Thoracic aorta (tissue), 2 donors: ENCODE measurements at regions not wholly inside any gene's neighbourhood (a gene's known extent, or its start where the extent isn't known, plus 50 kb on each side); places are given as distances from the start of the nearest gene placed in this dataset.

Experiments
- ATAC-seq: fragments of 150-250 bp; one replicate; pipeline ENCODE4 v1.8.0; 2017; ENCODE audit warnings: low read depth; ENCODE audit not compliant: insufficient number of reproducible peaks, low FRiP score
- DNase-seq: peaks from one replicate; pipeline ENCODE4 v3.0.0-alpha.2; 2020; ENCODE audit warnings: low spot score
- H3K27ac ChIP-seq, 2 donors: fragments of 200-600 bp; sonication (generic); 1 replicate in 1 of 2; 2 replicates in 1 of 2; pipeline ENCODE4 v1.5.1; 2016; ENCODE audit warnings: mild to moderate bottlenecking in 2 of 2, moderate library complexity in 2 of 2
- H3K27me3 ChIP-seq: fragments of 200-600 bp; sonication (generic); replicated peaks from 2 replicates; pipeline ENCODE4 v1.6.0; 2016; ENCODE audit warnings: mild to moderate bottlenecking; ENCODE audit not compliant: insufficient read depth
- H3K36me3 ChIP-seq: fragments of 200-600 bp; sonication (generic); one replicate; pipeline ENCODE4 v1.5.1; 2016
- H3K4me1 ChIP-seq, 2 donors: fragments of 200-600 bp; sonication (generic); 1 replicate in 1 of 2; 2 replicates in 1 of 2; pipeline versions ENCODE4 v1.5.1 to v1.6.0; 2016; ENCODE audit warnings: low read depth in 2 of 2, mild to moderate bottlenecking in 1 of 2; ENCODE audit not compliant: control insufficient read depth in 1 of 2
- H3K4me3 ChIP-seq: fragments of 200-600 bp; sonication (generic); 2 replicates; pipeline ENCODE4 v1.5.1; 2016; ENCODE audit warnings: mild to moderate bottlenecking
- H3K9me3 ChIP-seq: fragments of 200-600 bp; sonication (generic); 2 replicates; pipeline ENCODE4 v1.5.1; 2016
- TF ChIP-seq, protein P1 (sequence below): fragments of 200-600 bp; sonication (generic); IDR thresholded peaks from one replicate; pipeline ENCODE4 v1.5.1; 2019; ENCODE audit warnings: antibody characterized with exemption

DNA sequence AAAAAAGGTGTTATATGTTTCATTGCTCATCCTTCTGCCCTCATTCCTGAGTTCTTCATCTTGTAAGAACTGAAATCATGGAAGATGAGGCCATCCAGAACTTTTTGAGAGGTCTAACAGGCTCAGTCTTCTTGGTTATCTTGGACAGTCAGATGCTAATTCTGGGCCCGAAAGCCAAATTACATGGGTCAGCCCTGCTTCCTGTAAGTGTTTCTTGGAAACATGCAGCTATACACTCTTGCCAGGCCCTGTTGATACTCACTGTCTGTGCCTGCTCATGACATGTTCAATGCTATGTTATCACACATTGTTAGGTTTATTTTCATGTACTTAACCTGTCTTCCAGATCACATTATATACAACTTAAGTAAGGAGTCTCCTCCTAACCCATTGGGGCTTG lies 542.5 kb downstream of the NUF2 start:
- ATAC-seq = no peak
- Histone ChIP-seq H3K4me1 (no peaks in the 10 kb centered on the region), H3K36me3 (no peaks in the 10 kb centered on the region), H3K27me3 (no peaks in the 10 kb centered on the region), H3K27ac (no peak overlapping the region), H3K9me3 (no peaks in the 10 kb centered on the region), H3K4me3 (no peak overlapping the region)
- TF ChIP-seq, protein P1, sequence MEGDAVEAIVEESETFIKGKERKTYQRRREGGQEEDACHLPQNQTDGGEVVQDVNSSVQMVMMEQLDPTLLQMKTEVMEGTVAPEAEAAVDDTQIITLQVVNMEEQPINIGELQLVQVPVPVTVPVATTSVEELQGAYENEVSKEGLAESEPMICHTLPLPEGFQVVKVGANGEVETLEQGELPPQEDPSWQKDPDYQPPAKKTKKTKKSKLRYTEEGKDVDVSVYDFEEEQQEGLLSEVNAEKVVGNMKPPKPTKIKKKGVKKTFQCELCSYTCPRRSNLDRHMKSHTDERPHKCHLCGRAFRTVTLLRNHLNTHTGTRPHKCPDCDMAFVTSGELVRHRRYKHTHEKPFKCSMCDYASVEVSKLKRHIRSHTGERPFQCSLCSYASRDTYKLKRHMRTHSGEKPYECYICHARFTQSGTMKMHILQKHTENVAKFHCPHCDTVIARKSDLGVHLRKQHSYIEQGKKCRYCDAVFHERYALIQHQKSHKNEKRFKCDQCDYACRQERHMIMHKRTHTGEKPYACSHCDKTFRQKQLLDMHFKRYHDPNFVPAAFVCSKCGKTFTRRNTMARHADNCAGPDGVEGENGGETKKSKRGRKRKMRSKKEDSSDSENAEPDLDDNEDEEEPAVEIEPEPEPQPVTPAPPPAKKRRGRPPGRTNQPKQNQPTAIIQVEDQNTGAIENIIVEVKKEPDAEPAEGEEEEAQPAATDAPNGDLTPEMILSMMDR = no peak
- DNase-seq = no peak

DNA sequence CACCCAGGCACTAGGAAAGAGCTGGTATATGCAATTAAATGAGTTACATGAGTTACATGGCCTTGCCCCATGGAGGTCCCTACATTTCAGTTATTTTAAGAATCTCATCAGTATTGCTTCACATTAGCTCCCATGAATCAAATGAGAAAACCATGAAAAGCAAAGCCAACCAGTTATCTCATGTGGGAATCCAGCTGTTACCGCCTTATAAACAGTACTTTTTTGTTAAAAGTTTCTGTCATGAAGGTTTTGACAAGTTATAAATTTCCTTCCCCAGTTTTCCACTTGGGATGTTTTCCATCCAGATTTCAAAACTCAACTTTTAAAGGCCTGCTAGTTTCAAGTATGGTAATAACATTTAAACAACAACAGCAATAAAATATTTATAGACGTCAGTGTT lies 544.8 kb downstream of the NUF2 start:
- no peak for DNase-seq
- no peaks in the 10 kb centered on the region for H3K27me3 ChIP-seq
- H3K4me3 ChIP-seq = no peak overlapping the region
- no peak overlapping the region for H3K27ac ChIP-seq
- no peaks in the 10 kb centered on the region for H3K9me3 ChIP-seq
- H3K36me3 ChIP-seq = no peaks in the 10 kb centered on the region
- TF ChIP-seq, protein P1 = no peak
- ATAC-seq = no peak
- H3K4me1 ChIP-seq = no peaks in the 10 kb centered on the region

DNA sequence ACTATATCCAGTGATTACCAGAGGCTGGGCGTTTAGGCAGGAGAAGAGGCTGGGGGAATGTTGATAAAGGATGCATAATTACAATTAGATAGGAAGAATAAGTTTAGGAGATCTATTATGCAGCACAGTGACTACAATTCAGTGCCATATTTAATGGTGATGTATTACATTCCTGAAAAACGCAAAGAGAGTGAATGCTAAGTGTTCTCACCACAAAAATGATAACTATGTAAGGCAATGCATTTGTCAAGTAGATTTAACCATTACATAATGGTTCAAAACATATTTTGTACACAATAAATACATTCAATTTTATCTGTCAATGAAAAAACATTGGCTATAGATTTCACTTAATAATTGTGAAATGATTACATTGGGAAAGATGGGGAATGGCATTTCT lies 548.9 kb downstream of the NUF2 start:
- no peak for ATAC-seq
- TF ChIP-seq, protein P1 = no peak
- Histone ChIP-seq H3K9me3 (no peaks in the 10 kb centered on the region), H3K4me3 (no peak overlapping the region), H3K27ac (no peak overlapping the region), H3K4me1 (peaks cover 0 to 2% of the 10 kb centered on the region in 2 donors), H3K36me3 (no peaks in the 10 kb centered on the region), H3K27me3 (no peaks in the 10 kb centered on the region)
- no peak for DNase-seq

DNA sequence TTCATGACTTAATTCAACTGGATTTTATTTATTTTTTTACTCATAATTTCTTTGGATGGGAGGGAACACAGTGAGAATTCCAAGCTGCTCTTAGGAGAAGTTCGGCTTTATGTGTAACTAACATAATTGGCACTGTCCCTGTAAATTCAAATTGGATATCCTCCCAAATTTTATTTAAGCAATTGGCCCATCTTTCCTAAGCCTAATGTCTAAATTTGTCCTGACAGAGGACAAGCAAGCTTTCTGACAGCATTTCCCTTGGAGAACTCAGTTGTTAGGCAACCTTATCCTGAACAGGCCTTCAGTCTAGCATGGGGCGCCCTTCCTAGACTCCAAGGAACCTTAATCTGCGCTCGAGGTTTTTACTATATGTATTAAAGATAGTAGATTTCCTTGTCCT lies 550.3 kb downstream of the NUF2 start:
- no peak overlapping the region for H3K27ac ChIP-seq
- H3K4me3 ChIP-seq = no peak overlapping the region
- TF ChIP-seq, protein P1 = no peak
- H3K9me3 ChIP-seq = no peaks in the 10 kb centered on the region
- no peak for DNase-seq
- no peaks in the 10 kb centered on the region for H3K27me3 ChIP-seq
- no peak for ATAC-seq
- H3K4me1 ChIP-seq = peaks cover 4 to 9% of the 10 kb centered on the region in 2 donors
- no peaks in the 10 kb centered on the region for H3K36me3 ChIP-seq

DNA sequence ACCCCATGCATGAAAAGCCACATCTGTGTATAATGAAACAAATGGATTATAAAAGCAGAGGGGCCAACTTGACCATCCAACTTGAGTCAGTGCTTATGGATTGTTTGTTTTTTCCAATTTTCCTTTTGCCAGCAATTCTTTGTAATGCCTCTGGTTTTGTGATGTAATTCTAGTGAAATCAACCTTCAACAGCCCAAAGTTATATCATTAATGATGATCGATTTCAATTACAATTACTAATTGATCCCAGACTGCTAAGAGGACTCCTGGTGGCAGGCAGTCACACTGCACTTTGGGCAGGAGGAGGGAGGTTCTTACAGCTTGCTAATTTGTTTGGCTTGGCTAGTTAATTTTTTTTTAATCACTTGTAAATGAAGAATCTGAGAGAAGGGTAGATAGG lies 552.3 kb downstream of the NUF2 start:
- TF ChIP-seq, protein P1 = no peak
- Histone ChIP-seq H3K9me3 (no peaks in the 10 kb centered on the region), H3K27ac (no peak overlapping the region), H3K27me3 (no peaks in the 10 kb centered on the region), H3K4me1 (peaks cover 4 to 9% of the 10 kb centered on the region in 2 donors), H3K4me3 (no peak overlapping the region), H3K36me3 (no peaks in the 10 kb centered on the region)
- ATAC-seq = no peak
- DNase-seq = no peak
